ENCODE measurements at regions not wholly inside any gene's neighbourhood (a gene's known extent, or its start where the extent isn't known, plus 50 kb on each side); places are given as distances from the start of the nearest gene placed in this dataset.

- TF ChIP-seq POLR2A (IDR thresholded peaks at IDR 0.05; ENCODE audit: low read length) (no peak), GATA1 (IDR thresholded peaks at IDR 0.05; ENCODE audit: low read depth, low read length) (no peak)
Measured at GRCh38 chr4:34091451-34091850, 2152.9 kb downstream of the ARAP2 start.
